HFFc6 (cell line): ENCODE measurements at regions not wholly inside any gene's neighbourhood (a gene's known extent, or its start where the extent isn't known, plus 50 kb on each side); places are given as distances from the start of the nearest gene placed in this dataset.

Experiments used
- DNase-seq: peaks from one replicate; pipeline ENCODE4 v3.0.0-alpha.2; 2018
- H3K27ac Mint-ChIP-seq: 2 replicates; pipeline ENCODE4 v1.8.0; 2020; ENCODE audit warnings: mild to moderate bottlenecking, mixed read lengths
- H3K27me3 Mint-ChIP-seq: 2 replicates; pipeline ENCODE4 v1.8.0; 2021; ENCODE audit warnings: mild to moderate bottlenecking, moderate library complexity, mixed read lengths; ENCODE audit not compliant: insufficient read depth
- H3K36me3 Mint-ChIP-seq: 2 replicates; pipeline ENCODE4 v1.8.0; 2021; ENCODE audit warnings: low read depth, mixed read lengths
- H3K4me1 Mint-ChIP-seq: 2 replicates; pipeline ENCODE4 v1.8.0; 2020; ENCODE audit warnings: low read depth, mixed read lengths
- H3K4me3 Mint-ChIP-seq: 2 replicates; pipeline ENCODE4 v1.8.0; 2020; ENCODE audit warnings: mild to moderate bottlenecking, moderate library complexity, mixed read lengths
- H3K9me3 Mint-ChIP-seq: 2 replicates; pipeline ENCODE4 v1.8.0; 2020; ENCODE audit warnings: mild to moderate bottlenecking, mixed read lengths
- CTCF ChIP-seq: fragments of 200-600 bp; sonication (generic); IDR thresholded peaks from 2 replicates; pipeline ENCODE4 v1.5.0; 2021; ENCODE audit warnings: antibody characterized with exemption, mild to moderate bottlenecking

- no peaks in the 10 kb centered on the region for H3K36me3 Mint-ChIP-seq
- peaks cover 60% of the 10 kb centered on the region for H3K27me3 Mint-ChIP-seq
- H3K4me3 Mint-ChIP-seq, result no peak overlapping the region
- no peaks in the 10 kb centered on the region; the same call in 1 of the 2 replicates for H3K4me1 Mint-ChIP-seq
- no peak for DNase-seq
- H3K27ac Mint-ChIP-seq, result no peak overlapping the region
- no peak for TF ChIP-seq CTCF
- H3K9me3 Mint-ChIP-seq, result no peaks in the 10 kb centered on the region
Measured at GRCh38 chr6:37759221-37760144, 60.0 kb upstream of the ZFAND3 start.

GRCh38 chr6:37758647-37759046 lies 60.9 kb upstream of the ZFAND3 start:
- peaks cover 54% of the 10 kb centered on the region for H3K27me3 Mint-ChIP-seq
- DNase-seq, result no peak
- no peak overlapping the region for H3K27ac Mint-ChIP-seq
- H3K4me3 Mint-ChIP-seq, result no peak overlapping the region
- no peaks in the 10 kb centered on the region; the same call in 1 of the 2 replicates for H3K4me1 Mint-ChIP-seq
- TF ChIP-seq CTCF, result no peak
- H3K36me3 Mint-ChIP-seq, result no peaks in the 10 kb centered on the region
- no peaks in the 10 kb centered on the region for H3K9me3 Mint-ChIP-seq

- Mint-ChIP-seq H3K27me3 (peaks cover 50% of the 10 kb centered on the region), H3K27ac (no peak overlapping the region), H3K4me1 (no peaks in the 10 kb centered on the region; the same call in 1 of the 2 replicates), H3K36me3 (no peaks in the 10 kb centered on the region), H3K4me3 (no peak overlapping the region), H3K9me3 (no peaks in the 10 kb centered on the region)
- no peak for TF ChIP-seq CTCF
- no peak for DNase-seq
Measured at GRCh38 chr6:37758234-37758633, 60.6 kb upstream of the MDGA1 start.

- Mint-ChIP-seq H3K27me3 (peaks cover 44% of the 10 kb centered on the region), H3K27ac (no peak overlapping the region), H3K36me3 (no peaks in the 10 kb centered on the region), H3K4me3 (no peak overlapping the region), H3K4me1 (no peaks in the 10 kb centered on the region; the same call in 1 of the 2 replicates), H3K9me3 (no peaks in the 10 kb centered on the region)
- no peak for TF ChIP-seq CTCF
- DNase-seq, result no peak
Measured at GRCh38 chr6:37757381-37757780, 59.7 kb upstream of the MDGA1 start.

GRCh38 chr6:37756135-37756534 lies 58.5 kb upstream of the MDGA1 start:
- H3K27me3 Mint-ChIP-seq, result peaks cover 47% of the 10 kb centered on the region
- no peaks in the 10 kb centered on the region; the same call in 1 of the 2 replicates for H3K4me1 Mint-ChIP-seq
- no peak overlapping the region for H3K27ac Mint-ChIP-seq
- H3K4me3 Mint-ChIP-seq, result no peak overlapping the region
- no peak for DNase-seq
- no peak for TF ChIP-seq CTCF
- no peaks in the 10 kb centered on the region for H3K9me3 Mint-ChIP-seq
- no peaks in the 10 kb centered on the region for H3K36me3 Mint-ChIP-seq
